Liver (tissue), 8 donors: ENCODE measurements at regions not wholly inside any gene's neighbourhood (a gene's known extent, or its start where the extent isn't known, plus 50 kb on each side); places are given as distances from the start of the nearest gene placed in this dataset.

ENCODE experiments used
- DNase-seq: peaks from one replicate; pipeline ENCODE4 v3.0.0-alpha.2; 2017; ENCODE audit warnings: low spot score
- H3K27ac ChIP-seq, 2 donors: one replicate each; pipeline ENCODE4 v1.7.0; 2013; ENCODE audit warnings: inconsistent platforms in 2 of 2, low read length in 2 of 2, control low read depth in 1 of 2, low read depth in 1 of 2, mild to moderate bottlenecking in 1 of 2
- H3K27me3 ChIP-seq, 4 donors: one replicate each; pipeline versions ENCODE4 v1.6.1 to v1.7.0; 2013; ENCODE audit warnings: low read length in 3 of 4, inconsistent platforms in 1 of 4, mild to moderate bottlenecking in 1 of 4, moderate library complexity in 1 of 4; ENCODE audit not compliant: control insufficient read depth in 4 of 4, insufficient read depth in 4 of 4
- H3K36me3 ChIP-seq, 4 donors: one replicate each; pipeline versions ENCODE4 v1.6.1 to v1.7.0; 2013; ENCODE audit warnings: low read length in 3 of 4, mild to moderate bottlenecking in 3 of 4, low read depth in 1 of 4, moderate library complexity in 1 of 4; ENCODE audit not compliant: control insufficient read depth in 4 of 4, insufficient read depth in 3 of 4
- H3K4me1 ChIP-seq, 4 donors: one replicate each; pipeline versions ENCODE4 v1.6.1 to v1.7.0; 2013; ENCODE audit warnings: low read length in 3 of 4, mild to moderate bottlenecking in 3 of 4, moderate library complexity in 1 of 4; ENCODE audit not compliant: control insufficient read depth in 4 of 4, insufficient read depth in 4 of 4
- H3K4me3 ChIP-seq, 3 donors: one replicate each; pipeline versions ENCODE4 v1.6.1 to v1.7.0; 2013; ENCODE audit warnings: low read length in 3 of 3, control low read depth in 1 of 3, low read depth in 1 of 3, mild to moderate bottlenecking in 1 of 3
- H3K9ac ChIP-seq, 2 donors: one replicate each; pipeline ENCODE4 v1.7.0; 2013; ENCODE audit warnings: low read length in 2 of 2, mild to moderate bottlenecking in 2 of 2, moderate library complexity in 2 of 2, control low read depth in 1 of 2, low read depth in 1 of 2
- H3K9me3 ChIP-seq, 4 donors: one replicate each; pipeline versions ENCODE4 v1.6.1 to v1.7.0; 2013; ENCODE audit warnings: low read length in 3 of 4; ENCODE audit not compliant: control insufficient read depth in 4 of 4
- ATF3 ChIP-seq: IDR thresholded peaks from 2 replicates; pipeline ENCODE4 v1.6.1; 2016; ENCODE audit warnings: antibody characterized with exemption
- CTCF ChIP-seq: fragments of 150-350 bp; IDR thresholded peaks from 2 replicates; pipeline ENCODE4 v1.5.1; 2017; ENCODE audit warnings: improper control_type of control experiment, low read depth, low read length; ENCODE audit not compliant: missing input control
- EGR1 ChIP-seq, 2 donors: IDR thresholded peaks; 2 replicates each; pipeline ENCODE4 v1.6.1; 2016 to 2018; ENCODE audit warnings: antibody characterized with exemption in 2 of 2, low read depth in 2 of 2
- FOXA1 ChIP-seq: IDR thresholded peaks from 2 replicates; pipeline ENCODE4 v1.6.1; 2016; ENCODE audit warnings: antibody characterized with exemption
- FOXA2 ChIP-seq: IDR thresholded peaks from 2 replicates; pipeline ENCODE4 v1.6.1; 2016; ENCODE audit warnings: antibody characterized with exemption
- GABPA ChIP-seq, 2 donors: IDR thresholded peaks in 1 of 2; conservative IDR thresholded peaks in 1 of 2; 2 replicates each; pipeline ENCODE4 v1.6.1; 2016; ENCODE audit warnings: antibody characterized with exemption in 2 of 2, mild to moderate bottlenecking in 1 of 2, moderate library complexity in 1 of 2
- HNF4A ChIP-seq, 2 donors: conservative IDR thresholded peaks; 2 replicates each; pipeline ENCODE4 v1.6.1; 2016; ENCODE audit warnings: antibody characterized with exemption in 2 of 2, mild to moderate bottlenecking in 2 of 2
- HNF4G ChIP-seq: IDR thresholded peaks from 2 replicates; pipeline ENCODE4 v1.6.1; 2016; ENCODE audit warnings: antibody characterized with exemption
- JUND ChIP-seq, 2 donors: IDR thresholded peaks; 2 replicates each; pipeline ENCODE4 v1.6.1; 2016; ENCODE audit warnings: antibody characterized with exemption in 2 of 2
- NR2F2 ChIP-seq: IDR thresholded peaks from 2 replicates; pipeline ENCODE4 v1.6.1; 2016; ENCODE audit warnings: antibody characterized with exemption
- RAD21 ChIP-seq, 2 donors: IDR thresholded peaks; 2 replicates each; pipeline ENCODE4 v1.6.1; 2016; ENCODE audit warnings: antibody characterized with exemption in 2 of 2, mild to moderate bottlenecking in 2 of 2
- RXRA ChIP-seq, 2 donors: IDR thresholded peaks; 2 replicates each; pipeline ENCODE4 v1.6.1; 2017 to 2018; ENCODE audit warnings: antibody characterized with exemption in 2 of 2, mild to moderate bottlenecking in 1 of 2
- SP1 ChIP-seq: IDR thresholded peaks from 2 replicates; pipeline ENCODE4 v1.6.1; 2018; ENCODE audit warnings: antibody characterized with exemption, mild to moderate bottlenecking
- TAF1 ChIP-seq: conservative IDR thresholded peaks from 2 replicates; pipeline ENCODE4 v1.6.1; 2016; ENCODE audit warnings: antibody characterized with exemption, mild to moderate bottlenecking
- YY1 ChIP-seq: IDR thresholded peaks from 2 replicates; pipeline ENCODE4 v1.6.1; 2016; ENCODE audit warnings: antibody characterized with exemption, mild to moderate bottlenecking
- ZBTB33 ChIP-seq: IDR thresholded peaks from 2 replicates; pipeline ENCODE4 v1.6.1; 2016; ENCODE audit warnings: antibody characterized with exemption
- WGBS: extraction: QIAGEN DNeasy Blood & Tissue Kit; methylation state at CpG from one replicate; pipeline ENCODE4 v1.1.7; 2013; 5-methylcytosine and 5-hydroxymethylcytosine counted together
- TF ChIP-seq, protein P1 (sequence below): IDR thresholded peaks from 2 replicates; pipeline ENCODE4 v1.6.1; 2016; ENCODE audit warnings: antibody characterized with exemption, mild to moderate bottlenecking
- TF ChIP-seq, protein P2 (sequence below): IDR thresholded peaks from 2 replicates; pipeline ENCODE4 v1.6.1; 2016; ENCODE audit warnings: antibody characterized with exemption
- donor health status: healthy.
- donor health status: healthy.
- donor health status: healthy.
- donor health status: healthy.
- donor health status: healthy.

- Histone ChIP-seq H3K36me3 (no peaks in the 10 kb centered on the region), H3K27ac (no peak overlapping the region), H3K4me1 (no peaks in the 10 kb centered on the region), H3K9ac (no peak overlapping the region), H3K4me3 (no peak overlapping the region), H3K27me3 (peaks cover 0 to 17% (median 0%) of the 10 kb centered on the region in 4 donors), H3K9me3 (no peaks in the 10 kb centered on the region)
- 65% methylated on average over 3 of the region's 3 CpGs for WGBS
- no peak for DNase-seq
- no peak for TF ChIP-seq TAF1
- no peak for TF ChIP-seq ZBTB33
- TF ChIP-seq HNF4G, result no peak
- no peak for TF ChIP-seq HNF4A (conservative IDR thresholded peaks at IDR 0.05)
- no peak for TF ChIP-seq YY1
- TF ChIP-seq ATF3, result no peak
- TF ChIP-seq FOXA1, result no peak
- TF ChIP-seq SP1, result no peak
- TF ChIP-seq EGR1 (IDR thresholded peaks at IDR 0.05; ENCODE audit: low read depth in 2 of 2), result no peak
- TF ChIP-seq RXRA (IDR thresholded peaks at IDR 0.05), result no peak
- TF ChIP-seq FOXA2, result no peak
- no peak for TF ChIP-seq CTCF
Measured at GRCh38 chr22:27383896-27384295, 417.7 kb downstream of the MN1 start.

DNA sequence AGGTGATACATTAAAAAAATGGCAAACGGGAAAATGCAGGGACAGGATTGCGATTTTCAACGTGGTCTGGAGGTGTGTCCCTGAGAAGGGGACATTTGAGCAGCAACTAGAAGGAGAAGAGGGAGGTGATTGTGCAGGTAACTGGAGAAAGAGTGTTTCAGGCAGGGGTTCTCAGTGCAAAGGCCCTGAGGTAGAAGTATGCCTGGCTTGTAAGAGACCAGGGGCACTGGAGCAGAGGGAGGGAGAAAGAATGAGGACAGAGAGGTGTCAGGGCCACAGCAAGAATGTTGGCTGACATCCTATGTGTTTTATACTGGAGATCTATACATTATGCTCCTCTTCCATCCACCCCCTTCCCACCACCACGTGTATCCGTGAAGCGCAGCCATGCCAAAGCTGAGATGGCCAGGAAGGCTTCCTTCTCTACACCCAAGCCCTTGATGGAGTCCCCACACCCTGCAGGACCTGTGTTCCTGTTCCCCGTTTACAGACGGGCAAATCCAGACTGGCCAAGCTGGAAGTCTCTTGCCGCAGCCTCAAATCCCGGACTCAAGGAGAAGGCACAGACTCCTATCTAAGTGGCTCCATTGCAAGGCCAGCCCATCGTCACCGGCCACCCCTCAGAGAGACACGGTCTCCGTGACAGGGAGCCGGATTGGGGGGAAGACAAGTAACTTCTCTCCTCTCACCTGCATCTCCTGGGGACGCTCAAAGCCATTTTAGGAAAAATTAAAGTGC lies 416.1 kb downstream of the MN1 start:
- H3K9me3 ChIP-seq, result no peaks in the 10 kb centered on the region

More for the DNA sequence above, 416.1 kb downstream of the MN1 start:
- DNase-seq, result peak; percentile 4
- WGBS, result 84% methylated on average over 16 of the region's 16 CpGs
- H3K27me3 ChIP-seq, result peaks cover 0 to 12% (median 0%) of the 10 kb centered on the region in 4 donors
- no peak overlapping the region for H3K27ac ChIP-seq
- no peaks in the 10 kb centered on the region for H3K36me3 ChIP-seq
- no peak overlapping the region for H3K9ac ChIP-seq
- no peaks in the 10 kb centered on the region for H3K4me1 ChIP-seq
- H3K4me3 ChIP-seq, result no peak overlapping the region
- TF ChIP-seq, protein P1, sequence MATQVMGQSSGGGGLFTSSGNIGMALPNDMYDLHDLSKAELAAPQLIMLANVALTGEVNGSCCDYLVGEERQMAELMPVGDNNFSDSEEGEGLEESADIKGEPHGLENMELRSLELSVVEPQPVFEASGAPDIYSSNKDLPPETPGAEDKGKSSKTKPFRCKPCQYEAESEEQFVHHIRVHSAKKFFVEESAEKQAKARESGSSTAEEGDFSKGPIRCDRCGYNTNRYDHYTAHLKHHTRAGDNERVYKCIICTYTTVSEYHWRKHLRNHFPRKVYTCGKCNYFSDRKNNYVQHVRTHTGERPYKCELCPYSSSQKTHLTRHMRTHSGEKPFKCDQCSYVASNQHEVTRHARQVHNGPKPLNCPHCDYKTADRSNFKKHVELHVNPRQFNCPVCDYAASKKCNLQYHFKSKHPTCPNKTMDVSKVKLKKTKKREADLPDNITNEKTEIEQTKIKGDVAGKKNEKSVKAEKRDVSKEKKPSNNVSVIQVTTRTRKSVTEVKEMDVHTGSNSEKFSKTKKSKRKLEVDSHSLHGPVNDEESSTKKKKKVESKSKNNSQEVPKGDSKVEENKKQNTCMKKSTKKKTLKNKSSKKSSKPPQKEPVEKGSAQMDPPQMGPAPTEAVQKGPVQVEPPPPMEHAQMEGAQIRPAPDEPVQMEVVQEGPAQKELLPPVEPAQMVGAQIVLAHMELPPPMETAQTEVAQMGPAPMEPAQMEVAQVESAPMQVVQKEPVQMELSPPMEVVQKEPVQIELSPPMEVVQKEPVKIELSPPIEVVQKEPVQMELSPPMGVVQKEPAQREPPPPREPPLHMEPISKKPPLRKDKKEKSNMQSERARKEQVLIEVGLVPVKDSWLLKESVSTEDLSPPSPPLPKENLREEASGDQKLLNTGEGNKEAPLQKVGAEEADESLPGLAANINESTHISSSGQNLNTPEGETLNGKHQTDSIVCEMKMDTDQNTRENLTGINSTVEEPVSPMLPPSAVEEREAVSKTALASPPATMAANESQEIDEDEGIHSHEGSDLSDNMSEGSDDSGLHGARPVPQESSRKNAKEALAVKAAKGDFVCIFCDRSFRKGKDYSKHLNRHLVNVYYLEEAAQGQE, result no peak
- TF ChIP-seq CTCF, result no peak
- TF ChIP-seq SP1, result no peak
- no peak for TF ChIP-seq JUND (IDR thresholded peaks at IDR 0.05)
- TF ChIP-seq FOXA1, result no peak
- no peak for TF ChIP-seq FOXA2
- no peak for TF ChIP-seq TAF1
- TF ChIP-seq GABPA (IDR thresholded peaks at IDR 0.05 in 1 of 2, conservative IDR thresholded peaks at IDR 0.05 in 1 of 2), result no peak
- no peak for TF ChIP-seq HNF4A (conservative IDR thresholded peaks at IDR 0.05)
- no peak for TF ChIP-seq EGR1 (IDR thresholded peaks at IDR 0.05; ENCODE audit: low read depth in 2 of 2)
- no peak for TF ChIP-seq NR2F2
- no peak for TF ChIP-seq RAD21 (IDR thresholded peaks at IDR 0.05)
- TF ChIP-seq YY1, result no peak
- TF ChIP-seq RXRA (IDR thresholded peaks at IDR 0.05), result no peak
- TF ChIP-seq HNF4G, result no peak
- TF ChIP-seq, protein P2, sequence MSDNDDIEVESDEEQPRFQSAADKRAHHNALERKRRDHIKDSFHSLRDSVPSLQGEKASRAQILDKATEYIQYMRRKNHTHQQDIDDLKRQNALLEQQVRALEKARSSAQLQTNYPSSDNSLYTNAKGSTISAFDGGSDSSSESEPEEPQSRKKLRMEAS, result no peak
- TF ChIP-seq ATF3, result no peak
- no peak for TF ChIP-seq ZBTB33
